Esophagus muscularis mucosa (tissue), 4 donors: ENCODE measurements at regions not wholly inside any gene's neighbourhood (a gene's known extent, or its start where the extent isn't known, plus 50 kb on each side); places are given as distances from the start of the nearest gene placed in this dataset.

Experiments used
- DNase-seq: peaks from one replicate; pipeline ENCODE4 v3.0.0-alpha.2; 2017; ENCODE audit errors: extremely low spot score
- H3K27ac ChIP-seq, 4 donors: fragments of 200-600 bp; sonication (generic); replicated peaks in 1 of 4; 1 replicate in 3 of 4; 2 replicates in 1 of 4; pipeline ENCODE4 v1.5.1; 2016 to 2019; ENCODE audit warnings: mild to moderate bottlenecking in 1 of 4
- H3K27me3 ChIP-seq, 4 donors: fragments of 200-600 bp; sonication (generic); one replicate each; pipeline versions ENCODE4 v1.5.1 to v1.6.0; 2016 to 2019
- H3K36me3 ChIP-seq, 4 donors: fragments of 200-600 bp; sonication (generic); one replicate each; pipeline ENCODE4 v1.5.1; 2016 to 2019
- H3K4me1 ChIP-seq, 4 donors: fragments of 200-600 bp; sonication (generic); one replicate each; pipeline ENCODE4 v1.5.1; 2016 to 2019
- H3K4me3 ChIP-seq, 4 donors: fragments of 200-600 bp; sonication (generic); 1 replicate in 2 of 4; 2 replicates in 2 of 4; pipeline ENCODE4 v1.5.1; 2016 to 2019; ENCODE audit warnings: mild to moderate bottlenecking in 4 of 4, moderate library complexity in 1 of 4
- H3K9me3 ChIP-seq, 4 donors: fragments of 200-600 bp; sonication (generic); 1 replicate in 3 of 4; 2 replicates in 1 of 4; pipeline ENCODE4 v1.5.1; 2016 to 2019
- CTCF ChIP-seq, 3 experiments: fragments of 200-600 bp in 2 of 3; fragments of 450-650 bp in 1 of 3; sonication (generic) in 2 of 3; IDR thresholded peaks; one replicate each; pipeline ENCODE4 v1.5.1; 2017 to 2019; ENCODE audit warnings: antibody characterized with exemption in 3 of 3, mild to moderate bottlenecking in 2 of 3, moderate library complexity in 1 of 3
- EP300 ChIP-seq: sonication (generic); formaldehyde crosslinking; IDR thresholded peaks from one replicate; pipeline ENCODE4 v1.6.1; 2017; ENCODE audit warnings: antibody characterized with exemption
- POLR2A ChIP-seq: fragments of 450-650 bp; IDR thresholded peaks from one replicate; pipeline ENCODE4 v1.6.1; 2017; ENCODE audit warnings: antibody characterized with exemption, moderate library complexity, mild to moderate bottlenecking, low read depth
- POLR2AphosphoS5 ChIP-seq, 2 donors: sonication (generic); formaldehyde crosslinking; IDR thresholded peaks; one replicate each; pipeline ENCODE4 v1.6.1; 2017; ENCODE audit warnings: antibody characterized with exemption in 2 of 2
- WGBS: methylation state at CpG from one replicate; pipeline ENCODE4 v1.1.5; 2018; 5-methylcytosine and 5-hydroxymethylcytosine counted together
- intact Hi-C: fragments of 100-400 bp; cut with DNase I; formaldehyde crosslinking; loops from one replicate; pipeline ENCODE4 v1.15.1; 2023

DNA sequence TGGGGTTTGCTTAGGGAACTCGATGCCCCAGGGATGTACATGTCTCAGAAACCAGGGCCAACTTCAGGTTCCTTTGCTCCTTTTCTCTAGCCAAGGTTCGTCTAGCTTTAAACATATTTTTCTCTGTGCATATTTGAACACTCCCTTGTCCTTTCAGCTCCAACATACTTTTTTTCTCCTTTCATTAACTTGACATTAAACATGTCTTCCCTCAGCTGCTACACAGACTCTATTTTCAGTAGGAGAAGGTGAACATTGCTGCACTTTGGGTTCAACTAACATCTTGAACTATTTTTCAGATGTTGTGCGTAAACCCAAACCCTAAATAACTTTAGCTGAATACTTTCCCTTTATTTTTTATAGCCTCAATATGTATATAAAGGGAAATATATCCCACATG lies 212.9 kb downstream of the MTX2 start:
- H3K4me1 ChIP-seq = peaks cover 0 to 17% (median 12%) of the 10 kb centered on the region in 4 donors
- H3K36me3 ChIP-seq = no peaks in the 10 kb centered on the region
- no peak overlapping the region for H3K27ac ChIP-seq
- DNase-seq = no peak
- 70% methylated on average over 3 of the region's 3 CpGs for WGBS
- no peaks in the 10 kb centered on the region for H3K27me3 ChIP-seq
- intact Hi-C loops = no loop called here
- H3K4me3 ChIP-seq = no peak overlapping the region
- TF ChIP-seq POLR2A (no peak), POLR2AphosphoS5 (IDR thresholded peaks at IDR 0.05) (no peak), CTCF (IDR thresholded peaks at IDR 0.05) (no peak), EP300 (no peak)
- no peaks in the 10 kb centered on the region for H3K9me3 ChIP-seq

- peaks cover 0 to 17% (median 12%) of the 10 kb centered on the region in 4 donors for H3K4me1 ChIP-seq
- no peak for TF ChIP-seq CTCF (IDR thresholded peaks at IDR 0.05)
- TF ChIP-seq POLR2A = no peak
- no peak for TF ChIP-seq EP300
- no peak for TF ChIP-seq POLR2AphosphoS5 (IDR thresholded peaks at IDR 0.05)
- no peak for DNase-seq
- H3K27ac ChIP-seq = no peak overlapping the region
- H3K9me3 ChIP-seq = no peaks in the 10 kb centered on the region
- no peaks in the 10 kb centered on the region for H3K27me3 ChIP-seq
- WGBS = 66% methylated on average over 7 of the region's 7 CpGs
- intact Hi-C loops = no loop called here
- no peak overlapping the region for H3K4me3 ChIP-seq
- no peaks in the 10 kb centered on the region for H3K36me3 ChIP-seq
These were observed 214.2 kb downstream of the MTX2 start for GRCh38 chr2:176483476-176483875.

DNA sequence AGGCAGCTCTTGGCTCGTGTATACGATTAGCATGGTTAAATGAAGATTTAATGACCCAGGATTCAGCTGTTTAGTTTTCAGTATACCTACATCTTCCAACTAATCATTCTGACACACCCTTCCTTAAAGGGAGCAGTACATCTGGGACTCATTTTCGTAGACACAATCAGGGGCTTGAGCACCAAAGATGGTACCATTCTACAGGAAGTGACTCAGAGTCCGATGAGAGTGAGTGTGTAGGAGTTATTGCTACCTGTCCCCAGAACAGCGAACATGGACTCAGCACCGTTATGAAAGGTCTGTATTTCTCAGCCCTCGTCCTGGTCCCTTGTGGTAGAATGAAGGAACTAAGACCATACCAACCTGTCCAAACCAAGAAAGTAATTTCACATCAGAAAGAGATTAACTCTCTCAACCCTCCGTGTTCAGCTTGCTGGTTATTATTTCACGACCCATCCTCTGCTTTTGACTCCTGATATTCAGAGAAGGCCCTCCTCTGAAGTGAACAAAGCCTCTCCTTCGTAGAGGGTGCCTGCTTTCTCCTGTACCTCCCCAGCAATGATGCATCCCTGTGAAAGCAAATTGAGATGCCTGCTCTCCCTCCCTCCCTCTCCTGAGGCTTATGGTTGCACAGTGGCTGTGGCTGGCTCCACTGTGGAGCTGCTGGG lies 214.8 kb downstream of the MTX2 start:
- Histone ChIP-seq H3K9me3 (no peaks in the 10 kb centered on the region), H3K27me3 (no peaks in the 10 kb centered on the region), H3K36me3 (no peaks in the 10 kb centered on the region), H3K4me3 (no peak overlapping the region), H3K4me1 (peaks cover 0 to 17% (median 12%) of the 10 kb centered on the region in 4 donors), H3K27ac (no peak overlapping the region)
- TF ChIP-seq EP300 = no peak
- TF ChIP-seq POLR2AphosphoS5 (IDR thresholded peaks at IDR 0.05) = no peak
- no peak for TF ChIP-seq POLR2A
- TF ChIP-seq CTCF (IDR thresholded peaks at IDR 0.05) = no peak
- intact Hi-C loops = no loop called here
- DNase-seq = no peak
- 89% methylated on average over 10 of the region's 10 CpGs for WGBS

DNA sequence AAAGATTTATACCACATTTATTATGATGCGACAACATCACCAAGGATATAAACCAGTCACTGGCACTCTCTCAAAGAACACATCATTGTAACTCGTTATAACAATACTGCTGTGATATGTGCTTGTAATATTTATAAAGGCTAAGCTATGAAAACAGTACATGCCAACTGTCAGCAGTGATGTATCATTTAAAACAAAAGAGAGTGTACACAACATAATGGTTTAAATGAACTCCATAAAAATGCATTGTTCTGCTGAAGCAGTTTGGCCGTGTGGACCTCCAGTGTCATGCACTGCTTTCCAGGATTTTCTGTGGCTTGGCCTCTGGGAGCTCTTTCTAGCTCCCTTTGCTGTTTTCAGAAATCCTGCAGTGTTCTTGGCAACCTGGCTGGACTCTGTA lies 215.6 kb downstream of the MTX2 start:
- peaks cover 0 to 5% (median 0%) of the 10 kb centered on the region in 4 donors for H3K27me3 ChIP-seq
- no peaks in the 10 kb centered on the region for H3K36me3 ChIP-seq
- DNase-seq = no peak
- no peak overlapping the region for H3K4me3 ChIP-seq
- no peaks in the 10 kb centered on the region for H3K9me3 ChIP-seq
- no peak overlapping the region for H3K27ac ChIP-seq
- TF ChIP-seq POLR2AphosphoS5 (IDR thresholded peaks at IDR 0.05) (no peak), CTCF (IDR thresholded peaks at IDR 0.05) (no peak)
- WGBS = 41% methylated on average over 3 of the region's 3 CpGs
- intact Hi-C loops = no loop called here
- peaks cover 0 to 17% (median 12%) of the 10 kb centered on the region in 4 donors for H3K4me1 ChIP-seq

DNA sequence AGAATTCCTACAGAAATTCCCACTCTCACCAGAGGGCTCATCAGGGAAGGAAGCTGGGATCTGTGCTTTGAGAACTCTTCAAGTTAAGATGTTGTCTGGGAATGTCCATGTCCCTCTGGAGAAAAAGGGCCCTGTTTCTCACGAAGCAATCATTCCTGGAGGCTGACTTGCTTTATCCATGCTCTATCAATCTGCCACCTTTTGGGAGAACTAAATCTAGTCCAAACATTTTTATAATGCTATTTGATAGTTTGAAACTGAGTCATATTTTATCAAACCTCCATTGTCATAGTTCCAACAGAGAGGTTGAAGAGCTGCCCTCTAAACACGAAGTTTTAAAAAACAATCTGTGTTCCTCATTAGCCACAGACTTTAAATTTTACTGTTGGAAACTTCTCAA lies 219.2 kb downstream of the MTX2 start:
- WGBS = 79% methylated on average over 2 of the region's 2 CpGs
- H3K4me1 ChIP-seq = peaks cover 4 to 45% (median 35%) of the 10 kb centered on the region in 4 donors
- H3K4me3 ChIP-seq = no peak overlapping the region
- peaks cover 0 to 15% (median 0%) of the 10 kb centered on the region in 4 donors for H3K27me3 ChIP-seq
- TF ChIP-seq POLR2AphosphoS5 (IDR thresholded peaks at IDR 0.05) = no peak
- TF ChIP-seq EP300 = no peak
- TF ChIP-seq POLR2A = no peak
- TF ChIP-seq CTCF (IDR thresholded peaks at IDR 0.05) = no peak
- DNase-seq = no peak
- intact Hi-C loops = no loop called here
- H3K9me3 ChIP-seq = no peaks in the 10 kb centered on the region
- H3K36me3 ChIP-seq = no peaks in the 10 kb centered on the region
- no peak overlapping the region for H3K27ac ChIP-seq
